Pancreas (tissue), 10 donors: ENCODE measurements at regions not wholly inside any gene's neighbourhood (a gene's known extent, or its start where the extent isn't known, plus 50 kb on each side); places are given as distances from the start of the nearest gene placed in this dataset.

Experiments used
- ATAC-seq, 4 donors: fragments of 200-7000 bp; cut with Tn5 transposase; one replicate each; pipeline versions ENCODE4 v1.8.0 to v1.9.1; 2020; ENCODE audit warnings: mild to moderate bottlenecking in 4 of 4, moderate library complexity in 4 of 4
- DNase-seq, 6 donors: peaks; one replicate each; pipeline ENCODE4 v3.0.0-alpha.2; 2020
- FAIRE-seq: peaks from 2 replicates; lab custom pipeline; 2012; peaks lifted over from hg19 to GRCh38; lab: Jason Lieb, UNC
- H3K27ac ChIP-seq, 4 donors: fragments of 200-600 bp; sonication (generic); 1 replicate in 3 of 4; 2 replicates in 1 of 4; pipeline versions ENCODE4 v1.5.0 to v1.8.0; 2020
- H3K27me3 ChIP-seq, 4 donors: fragments of 200-600 bp; one replicate each; pipeline ENCODE4 v1.8.0; 2021
- H3K36me3 ChIP-seq, 3 donors: fragments of 200-600 bp; sonication (generic) in 1 of 3; one replicate each; pipeline versions ENCODE4 v1.5.0 to v1.8.0; 2020 to 2021
- H3K4me1 ChIP-seq, 3 donors: fragments of 200-600 bp; one replicate each; pipeline ENCODE4 v1.8.0; 2021
- H3K4me3 ChIP-seq, 4 donors: fragments of 200-600 bp; sonication (generic) in 2 of 4; one replicate each; pipeline versions ENCODE4 v1.5.0 to v1.8.0; 2020 to 2021
- H3K9me3 ChIP-seq, 4 donors: fragments of 200-600 bp; one replicate each; pipeline ENCODE4 v1.8.0; 2021
- CTCF ChIP-seq, 4 donors: fragments of 200-600 bp; sonication (generic) in 3 of 4; IDR thresholded peaks; one replicate each; pipeline versions ENCODE4 v1.5.0 to v1.8.0; 2021; ENCODE audit warnings: antibody characterized with exemption in 4 of 4
- WGBS, 2 donors: extraction: QIAGEN DNeasy Blood & Tissue Kit; methylation state at CpG; one replicate each; pipeline ENCODE4 v1.1.7; 2013; 5-methylcytosine and 5-hydroxymethylcytosine counted together
- intact Hi-C, 3 donors: fragments of 100-400 bp; cut with DNase I; formaldehyde crosslinking; loops; one replicate each; pipeline versions ENCODE4 v1.11.1 to v1.14.2; 2022
- donor health status: healthy with polysubstance abuse.
- donor health status: DM: no; HTN: no; CAD: no; lungs with moderate emphysema.
- donor health status: DM: no; HTN: no; CAD: no.
- donor health status: control.
- donor health status: control.
- donor health status: Bipolar disorder and iron deficiency.
- donor health status: DM: yes; HTN: yes; CAD: no.
- donor health status: DM: no; HTN: no; CAD: no.
- donor health status: DM: no; HTN: no; CAD: no.
- donor health status: DM: yes; HTN: yes; CAD: no.

GRCh38 chr9:95580812-95581761 is 64.3 kb upstream of the PTCH1 start:
- no peaks in the 10 kb centered on the region for H3K27me3 ChIP-seq

GRCh38 chr9:95574866-95575553 is 58.2 kb upstream of the PTCH1 start:
- DNase-seq: no peak
- no peaks in the 10 kb centered on the region for H3K9me3 ChIP-seq

More at GRCh38 chr9:95580812-95581761, 64.3 kb upstream of the PTCH1 start:
- Histone ChIP-seq H3K4me3 (no peak overlapping the region), H3K9me3 (no peaks in the 10 kb centered on the region), H3K36me3 (no peaks in the 10 kb centered on the region), H3K27ac (no peak overlapping the region), H3K4me1 (no peaks in the 10 kb centered on the region)
- TF ChIP-seq CTCF (IDR thresholded peaks at IDR 0.05): no peak
- intact Hi-C loops: no loop called here
- no peak for DNase-seq
- ATAC-seq: no peak
- FAIRE-seq: no peak
- WGBS, 2 donors: 79 to 80% methylated on average over 22 of the region's 22 CpGs

GRCh38 chr9:95574176-95574575 is 57.4 kb upstream of the PTCH1 start:
- Histone ChIP-seq H3K4me1 (no peaks in the 10 kb centered on the region), H3K4me3 (no peak overlapping the region), H3K27me3 (no peaks in the 10 kb centered on the region), H3K36me3 (no peaks in the 10 kb centered on the region), H3K9me3 (no peaks in the 10 kb centered on the region), H3K27ac (no peak overlapping the region)
- 37 to 59% methylated on average over 16 of the region's 16 CpGs for whole genome bisulfite sequencing, 2 donors
- DNase-seq: no peak
- FAIRE-seq: no peak
- no peak for ATAC-seq
- intact Hi-C loops: no loop called here
- TF ChIP-seq CTCF (IDR thresholded peaks at IDR 0.05): no peak

More at GRCh38 chr9:95574866-95575553, 58.2 kb upstream of the PTCH1 start:
- ATAC-seq: no peak
- no peak overlapping the region for H3K4me3 ChIP-seq
- intact Hi-C loops: no loop called here
- no peak overlapping the region for H3K27ac ChIP-seq
- TF ChIP-seq CTCF (IDR thresholded peaks at IDR 0.05): no peak
- H3K4me1 ChIP-seq: no peaks in the 10 kb centered on the region
- no peaks in the 10 kb centered on the region for H3K27me3 ChIP-seq
- WGBS, 2 donors: 52 to 58% methylated on average over 14 of the region's 14 CpGs
- H3K36me3 ChIP-seq: no peaks in the 10 kb centered on the region
- no peak for FAIRE-seq

- no peaks in the 10 kb centered on the region for H3K27me3 ChIP-seq
- no peaks in the 10 kb centered on the region for H3K4me1 ChIP-seq
- no peak overlapping the region for H3K27ac ChIP-seq
- H3K9me3 ChIP-seq: no peaks in the 10 kb centered on the region
- no peak for TF ChIP-seq CTCF (IDR thresholded peaks at IDR 0.05)
- 51 to 55% methylated on average over 8 of the region's 8 CpGs for WGBS, 2 donors
- DNase-seq: no peak
- no peaks in the 10 kb centered on the region for H3K36me3 ChIP-seq
- intact Hi-C loops: no loop called here
- no peak for FAIRE-seq
- no peak for ATAC-seq
- H3K4me3 ChIP-seq: no peak overlapping the region
These were observed 56.7 kb upstream of the PTCH1 start for GRCh38 chr9:95573463-95573862.
